ENCODE measurements at regions not wholly inside any gene's neighbourhood (a gene's known extent, or its start where the extent isn't known, plus 50 kb on each side); places are given as distances from the start of the nearest gene placed in this dataset.
"Not testable (repeated sequence)": the region's sequence is repeated elsewhere in the genome, so short reads cannot be mapped to it uniquely, and the experiment has no call there.

GRCh38 chr16:63473725-63474124, 1437.5 kb upstream of the CDH8 start:
- no peak for DNase-seq

- no peak for DNase-seq
These were observed 1431.3 kb upstream of the CDH8 start for GRCh38 chr16:63467513-63467912.

GRCh38 chr16:63462316-63462715, 1426.1 kb upstream of the CDH8 start:
- DNase-seq: no peak

- peak; percentile 83 for DNase-seq
These were observed 1425.1 kb upstream of the CDH8 start for GRCh38 chr16:63461248-63461841.

GRCh38 chr16:63458846-63459245, 1422.6 kb upstream of the CDH8 start:
- no peak for DNase-seq

GRCh38 chr16:63457869-63458268, 1421.6 kb upstream of the CDH8 start:
- DNase-seq: no peak

- DNase-seq: no peak
These were observed 1417.0 kb upstream of the CDH8 start for GRCh38 chr16:63453261-63453660.

GRCh38 chr16:63447121-63447520, 1410.9 kb upstream of the CDH8 start:
- DNase-seq: no peak

- DNase-seq: no peak
These were observed 1406.0 kb upstream of the CDH8 start for GRCh38 chr16:63442246-63442645.

- DNase-seq: no peak
These were observed 1390.1 kb upstream of the CDH8 start for GRCh38 chr16:63426275-63426870.

- DNase-seq: no peak
These were observed 1386.5 kb upstream of the CDH8 start for GRCh38 chr16:63422715-63423114.

GRCh38 chr16:63416712-63417111, 1380.5 kb upstream of the CDH8 start:
- peak; percentile 2 for DNase-seq

- no peak for DNase-seq
These were observed 1378.8 kb upstream of the CDH8 start for GRCh38 chr16:63415014-63415413.

GRCh38 chr16:63410594-63410993, 1374.4 kb upstream of the CDH8 start:
- no peak for DNase-seq

- DNase-seq: no peak
These were observed 1367.6 kb upstream of the CDH8 start for GRCh38 chr16:63403792-63404191.

- not testable (repeated sequence) for DNase-seq
These were observed 1352.0 kb upstream of the CDH8 start for GRCh38 chr16:63388277-63388676.

- DNase-seq: peak; percentile 7
These were observed 1349.6 kb upstream of the CDH8 start for GRCh38 chr16:63385714-63386432.

GRCh38 chr16:63373744-63374143, 1337.5 kb upstream of the CDH8 start:
- no peak for DNase-seq

- DNase-seq: no peak
These were observed 1336.6 kb upstream of the CDH8 start for GRCh38 chr16:63372815-63373214.

- no peak for DNase-seq
These were observed 1336.0 kb upstream of the CDH8 start for GRCh38 chr16:63372283-63372682.

- no peak for DNase-seq
These were observed 1329.5 kb upstream of the CDH8 start for GRCh38 chr16:63365649-63366304.

- DNase-seq: no peak
These were observed 1327.5 kb upstream of the CDH8 start for GRCh38 chr16:63363738-63364137.

GRCh38 chr16:63361032-63361624, 1324.9 kb upstream of the CDH8 start:
- DNase-seq: peak; percentile 74

All from tongue (tissue), 1 donor.